ENCODE measurements at regions not wholly inside any gene's neighbourhood (a gene's known extent, or its start where the extent isn't known, plus 50 kb on each side); places are given as distances from the start of the nearest gene placed in this dataset.

DNA sequence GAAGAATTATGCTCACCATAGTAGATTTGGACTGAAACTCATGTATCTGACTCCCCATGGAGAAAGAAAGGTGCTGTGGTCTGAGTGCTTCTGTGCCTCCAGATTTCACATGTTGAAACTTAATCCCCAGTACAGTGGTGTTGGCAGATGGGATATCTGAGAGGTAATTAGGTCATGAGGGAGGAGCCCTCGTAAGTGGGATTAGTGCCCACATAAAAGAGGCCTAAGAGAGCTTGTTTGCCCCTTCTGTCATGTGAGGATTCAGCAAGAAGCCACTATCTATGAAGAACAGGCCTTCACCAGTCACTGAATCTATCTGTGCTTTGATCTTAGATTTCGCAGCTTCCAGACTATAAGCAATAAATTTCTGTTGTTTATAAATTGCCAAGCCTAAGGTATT, 150.1 kb downstream of the PLPP3 start:
- H3K9me3 Mint-ChIP-seq: no peaks in the 10 kb centered on the region
- H3K27me3 Mint-ChIP-seq (ENCODE audit: low read depth): no peaks in the 10 kb centered on the region
- H3K36me3 Mint-ChIP-seq (ENCODE audit: insufficient read depth): no peaks in the 10 kb centered on the region
- ATAC-seq (no peak), DNase-seq (no peak)
- no peaks in the 10 kb centered on the region for H3K4me1 Mint-ChIP-seq (ENCODE audit: low read depth)
- no peak overlapping the region for H3K4me3 Mint-ChIP-seq

DNA sequence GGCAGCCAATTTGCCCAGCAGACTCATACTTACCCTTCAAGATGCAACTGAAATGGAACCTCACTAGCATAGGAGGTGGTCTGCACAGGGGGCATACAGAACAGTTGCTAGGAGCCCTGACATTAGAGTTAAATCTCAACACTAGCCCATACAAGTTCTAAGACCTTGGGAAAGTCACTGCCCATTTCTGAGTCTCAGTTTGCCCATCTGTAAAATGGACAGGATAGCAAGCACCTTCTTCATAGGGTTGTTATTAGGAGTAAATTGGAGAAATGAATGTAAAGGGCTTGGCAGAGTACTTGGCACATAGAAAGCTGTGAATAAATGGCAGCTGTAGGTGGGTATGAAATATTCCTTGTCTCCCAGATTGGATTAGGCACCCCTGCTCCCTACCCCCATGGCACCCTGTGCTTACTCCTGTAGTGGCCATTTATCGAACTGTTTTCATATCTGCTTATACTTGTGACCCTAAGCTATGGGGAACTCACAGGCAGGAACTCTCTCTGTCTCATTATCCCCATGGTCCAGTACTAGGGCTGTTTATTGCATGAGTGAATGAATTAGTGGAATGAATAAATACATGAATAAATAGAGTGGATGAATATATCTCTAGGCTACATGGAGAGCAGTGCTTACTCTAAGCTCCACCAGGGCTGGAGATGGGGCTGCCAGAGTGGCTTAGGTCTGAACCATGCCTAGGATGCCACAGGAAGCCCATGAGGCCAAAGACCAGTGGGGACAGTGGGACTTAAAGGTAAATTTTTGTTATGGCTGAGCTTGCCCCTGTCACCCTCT, 152.6 kb downstream of the PLPP3 start:
- Mint-ChIP-seq H3K27me3 (ENCODE audit: low read depth) (no peaks in the 10 kb centered on the region), H3K36me3 (ENCODE audit: insufficient read depth) (no peaks in the 10 kb centered on the region), H3K4me1 (ENCODE audit: low read depth) (no peaks in the 10 kb centered on the region), H3K4me3 (no peak overlapping the region), H3K9me3 (no peaks in the 10 kb centered on the region)
- DNase-seq (no peak), ATAC-seq (no peak)

- Mint-ChIP-seq H3K36me3 (ENCODE audit: insufficient read depth) (no peaks in the 10 kb centered on the region), H3K4me1 (ENCODE audit: low read depth) (no peaks in the 10 kb centered on the region), H3K27me3 (ENCODE audit: low read depth) (no peaks in the 10 kb centered on the region), H3K4me3 (no peak overlapping the region), H3K9me3 (no peaks in the 10 kb centered on the region)
- no peak for DNase-seq
- ATAC-seq: no peak
Measured at GRCh38 chr1:56425494-56426037, 153.8 kb downstream of the PLPP3 start.

DNA sequence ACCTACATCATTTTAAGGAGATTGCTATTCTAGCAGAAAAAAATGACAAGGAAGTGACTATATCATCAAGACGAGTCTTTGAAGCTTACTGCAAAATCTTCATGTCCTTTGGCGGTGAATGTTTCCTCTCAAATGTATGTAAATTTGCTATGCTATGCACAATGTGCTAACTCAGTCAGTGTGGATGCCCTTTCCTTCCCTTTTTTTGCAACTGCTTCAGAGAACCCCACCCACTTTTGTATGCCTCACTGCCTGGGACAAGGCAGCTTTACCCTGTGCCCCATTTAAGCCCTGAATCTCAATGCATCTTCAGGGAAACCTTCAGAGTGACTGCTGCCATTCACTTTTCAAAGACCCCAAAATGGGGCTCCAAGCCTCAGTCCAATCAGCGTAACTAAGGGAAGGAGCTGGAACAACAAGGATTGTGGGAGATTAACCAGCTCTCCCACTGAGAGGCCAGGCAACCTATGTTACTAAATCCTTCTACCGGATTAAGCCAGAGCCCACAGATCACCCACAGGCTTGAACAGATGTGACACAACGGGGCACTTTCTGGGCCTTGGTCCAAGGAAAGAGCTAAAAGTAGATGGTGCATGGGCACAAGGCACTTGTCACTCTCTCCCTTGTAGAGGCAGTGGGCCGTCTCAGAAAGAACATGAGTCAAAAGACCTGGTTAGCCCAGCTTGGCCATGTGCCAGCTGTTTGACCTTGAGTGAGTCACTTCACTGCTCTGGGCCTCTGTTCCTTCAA, 154.4 kb downstream of the PLPP3 start:
- Mint-ChIP-seq H3K36me3 (ENCODE audit: insufficient read depth) (no peaks in the 10 kb centered on the region), H3K9me3 (no peaks in the 10 kb centered on the region), H3K27me3 (ENCODE audit: low read depth) (no peaks in the 10 kb centered on the region), H3K4me1 (ENCODE audit: low read depth) (no peaks in the 10 kb centered on the region), H3K4me3 (no peak overlapping the region)
- ATAC-seq (no peak), DNase-seq (no peak)

GRCh38 chr1:56423716-56424115, 155.6 kb downstream of the PLPP3 start:
- Mint-ChIP-seq H3K4me3 (no peak overlapping the region), H3K27me3 (ENCODE audit: low read depth) (no peaks in the 10 kb centered on the region), H3K9me3 (no peaks in the 10 kb centered on the region), H3K36me3 (ENCODE audit: insufficient read depth) (no peaks in the 10 kb centered on the region), H3K4me1 (ENCODE audit: low read depth) (no peaks in the 10 kb centered on the region)
- ATAC-seq (no peak), DNase-seq (no peak)

GRCh38 chr1:56418151-56418631, 161.2 kb downstream of the PLPP3 start:
- ATAC-seq (no peak), DNase-seq (no peak)
- no peaks in the 10 kb centered on the region for H3K27me3 Mint-ChIP-seq (ENCODE audit: low read depth)
- H3K4me1 Mint-ChIP-seq (ENCODE audit: low read depth): no peaks in the 10 kb centered on the region
- H3K4me3 Mint-ChIP-seq: no peak overlapping the region
- H3K9me3 Mint-ChIP-seq: no peaks in the 10 kb centered on the region
- H3K36me3 Mint-ChIP-seq (ENCODE audit: insufficient read depth): no peaks in the 10 kb centered on the region

DNA sequence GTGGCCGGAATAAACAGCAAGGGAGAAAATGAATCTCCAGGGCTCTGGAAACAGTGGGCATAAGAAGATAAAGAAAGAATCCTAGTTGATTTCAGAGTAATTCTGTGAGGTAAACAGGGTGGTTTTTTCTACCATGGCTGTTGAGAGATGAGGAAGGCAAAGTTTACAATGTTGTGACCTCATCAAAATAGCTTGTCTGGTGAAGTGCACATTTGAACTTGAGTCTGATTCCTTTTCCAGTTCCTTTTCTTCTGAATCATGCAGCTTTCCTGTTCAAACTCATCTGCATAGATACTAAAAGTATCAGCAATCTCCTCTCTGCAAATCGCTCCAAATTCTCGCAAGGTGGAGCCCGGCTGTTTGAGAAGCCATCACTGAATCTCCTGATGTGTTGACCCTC, 161.7 kb downstream of the PLPP3 start:
- DNase-seq (no peak), ATAC-seq (no peak)
- Mint-ChIP-seq H3K4me3 (no peak overlapping the region), H3K36me3 (ENCODE audit: insufficient read depth) (no peaks in the 10 kb centered on the region), H3K4me1 (ENCODE audit: low read depth) (no peaks in the 10 kb centered on the region), H3K27me3 (ENCODE audit: low read depth) (no peaks in the 10 kb centered on the region), H3K9me3 (no peaks in the 10 kb centered on the region)

DNA sequence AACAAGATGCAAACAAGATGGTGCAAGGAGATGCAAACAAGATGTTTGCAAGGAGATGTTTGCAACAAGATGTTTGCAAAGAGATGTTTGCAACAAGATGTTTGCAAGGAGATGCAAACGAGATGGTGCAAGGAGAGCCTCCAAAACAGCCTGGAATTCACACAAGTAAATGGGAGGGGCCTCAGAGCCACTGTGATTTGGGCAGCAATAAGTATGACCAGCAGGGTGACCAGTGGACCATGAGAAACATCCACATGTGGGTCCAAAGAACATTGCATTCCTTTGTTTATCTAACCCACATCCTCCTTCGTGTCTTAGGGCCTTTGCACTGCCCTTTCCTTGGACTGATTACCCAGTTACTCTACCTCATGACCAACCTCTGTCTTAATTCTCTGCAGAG, 162.9 kb downstream of the PLPP3 start:
- H3K9me3 Mint-ChIP-seq: no peaks in the 10 kb centered on the region
- no peaks in the 10 kb centered on the region for H3K27me3 Mint-ChIP-seq (ENCODE audit: low read depth)
- DNase-seq (no peak), ATAC-seq (no peak)
- no peaks in the 10 kb centered on the region for H3K4me1 Mint-ChIP-seq (ENCODE audit: low read depth)
- no peaks in the 10 kb centered on the region for H3K36me3 Mint-ChIP-seq (ENCODE audit: insufficient read depth)
- no peak overlapping the region for H3K4me3 Mint-ChIP-seq

DNA sequence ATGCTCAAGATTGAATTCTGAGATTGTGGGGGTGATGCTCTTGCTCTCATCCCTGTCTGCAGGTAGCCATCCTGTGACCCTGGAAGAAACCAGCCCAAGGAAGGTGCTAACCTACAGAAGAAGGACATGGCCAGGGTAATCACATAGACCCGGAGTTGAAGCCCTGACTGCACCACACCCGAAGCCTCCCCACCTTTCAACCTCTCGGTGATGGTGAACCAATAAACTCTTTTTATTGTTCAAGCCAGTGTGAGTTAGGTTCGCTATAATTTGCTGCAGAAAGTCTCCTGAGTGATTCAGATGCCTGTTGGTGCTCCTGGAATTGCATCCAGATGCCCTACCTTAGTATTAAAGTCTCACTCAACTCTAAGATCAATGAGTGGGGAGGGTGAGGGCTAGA, 163.6 kb downstream of the PLPP3 start:
- no peaks in the 10 kb centered on the region for H3K36me3 Mint-ChIP-seq (ENCODE audit: insufficient read depth)
- H3K4me1 Mint-ChIP-seq (ENCODE audit: low read depth): no peaks in the 10 kb centered on the region
- no peaks in the 10 kb centered on the region for H3K27me3 Mint-ChIP-seq (ENCODE audit: low read depth)
- H3K4me3 Mint-ChIP-seq: no peak overlapping the region
- no peak for DNase-seq
- H3K9me3 Mint-ChIP-seq: no peaks in the 10 kb centered on the region
- ATAC-seq: no peak

- Mint-ChIP-seq H3K36me3 (ENCODE audit: insufficient read depth) (no peaks in the 10 kb centered on the region), H3K4me1 (ENCODE audit: low read depth) (no peaks in the 10 kb centered on the region), H3K9me3 (no peaks in the 10 kb centered on the region), H3K27me3 (ENCODE audit: low read depth) (no peaks in the 10 kb centered on the region), H3K4me3 (no peak overlapping the region)
- ATAC-seq (no peak), DNase-seq (no peak)
Measured at GRCh38 chr1:56415258-56415657, 164.1 kb downstream of the PLPP3 start.

DNA sequence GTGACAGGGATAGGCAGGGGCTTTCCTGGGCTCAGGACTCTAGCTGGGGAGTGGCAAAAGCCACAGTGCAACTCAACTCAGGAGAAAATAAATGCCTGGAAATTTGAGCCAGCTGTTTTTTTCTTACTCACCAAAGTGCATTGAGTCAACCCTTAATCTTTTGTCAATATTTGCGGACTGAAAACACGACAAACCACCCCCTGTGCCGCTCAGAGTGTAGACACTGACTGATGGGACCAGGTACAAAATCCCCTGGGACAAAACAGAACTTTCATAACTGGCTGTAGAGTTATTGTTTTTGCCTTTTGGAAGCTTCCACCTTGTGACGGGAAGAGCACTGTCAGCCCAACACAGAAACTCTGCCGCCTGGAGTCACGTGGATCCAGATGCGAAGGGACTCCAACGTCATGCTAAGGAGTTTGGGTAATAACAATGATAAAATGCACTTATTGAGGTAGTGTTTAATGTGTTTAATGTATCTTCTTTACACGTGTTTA, 164.6 kb downstream of the PLPP3 start:
- no peak for DNase-seq
- Mint-ChIP-seq H3K4me3 (no peak overlapping the region), H3K27me3 (ENCODE audit: low read depth) (no peaks in the 10 kb centered on the region), H3K9me3 (no peaks in the 10 kb centered on the region), H3K4me1 (ENCODE audit: low read depth) (no peaks in the 10 kb centered on the region), H3K36me3 (ENCODE audit: insufficient read depth) (no peaks in the 10 kb centered on the region)
- no peak for ATAC-seq

GRCh38 chr1:56413671-56414199, 165.6 kb downstream of the PLPP3 start:
- no peaks in the 10 kb centered on the region for H3K27me3 Mint-ChIP-seq (ENCODE audit: low read depth)
- no peaks in the 10 kb centered on the region for H3K9me3 Mint-ChIP-seq
- H3K4me3 Mint-ChIP-seq: no peak overlapping the region
- no peaks in the 10 kb centered on the region for H3K36me3 Mint-ChIP-seq (ENCODE audit: insufficient read depth)
- no peak for ATAC-seq
- no peaks in the 10 kb centered on the region for H3K4me1 Mint-ChIP-seq (ENCODE audit: low read depth)
- no peak for DNase-seq

- H3K36me3 Mint-ChIP-seq (ENCODE audit: insufficient read depth): no peaks in the 10 kb centered on the region
Measured at GRCh38 chr1:56411484-56412180, 167.7 kb downstream of the PLPP3 start.

GRCh38 chr1:56411021-56411420, 168.3 kb downstream of the PLPP3 start:
- Mint-ChIP-seq H3K9me3 (no peaks in the 10 kb centered on the region), H3K36me3 (ENCODE audit: insufficient read depth) (no peaks in the 10 kb centered on the region), H3K4me3 (no peak overlapping the region), H3K4me1 (ENCODE audit: low read depth) (no peaks in the 10 kb centered on the region), H3K27me3 (ENCODE audit: low read depth) (no peaks in the 10 kb centered on the region)
- no peak for ATAC-seq
- DNase-seq: no peak

More at GRCh38 chr1:56411484-56412180, 167.7 kb downstream of the PLPP3 start:
- H3K27me3 Mint-ChIP-seq (ENCODE audit: low read depth): no peaks in the 10 kb centered on the region
- no peak overlapping the region for H3K4me3 Mint-ChIP-seq
- ATAC-seq: no peak
- no peaks in the 10 kb centered on the region for H3K4me1 Mint-ChIP-seq (ENCODE audit: low read depth)
- H3K9me3 Mint-ChIP-seq: no peaks in the 10 kb centered on the region
- DNase-seq: no peak
